ENCODE measurements at regions not wholly inside any gene's neighbourhood (a gene's known extent, or its start where the extent isn't known, plus 50 kb on each side); places are given as distances from the start of the nearest gene placed in this dataset.

DNA sequence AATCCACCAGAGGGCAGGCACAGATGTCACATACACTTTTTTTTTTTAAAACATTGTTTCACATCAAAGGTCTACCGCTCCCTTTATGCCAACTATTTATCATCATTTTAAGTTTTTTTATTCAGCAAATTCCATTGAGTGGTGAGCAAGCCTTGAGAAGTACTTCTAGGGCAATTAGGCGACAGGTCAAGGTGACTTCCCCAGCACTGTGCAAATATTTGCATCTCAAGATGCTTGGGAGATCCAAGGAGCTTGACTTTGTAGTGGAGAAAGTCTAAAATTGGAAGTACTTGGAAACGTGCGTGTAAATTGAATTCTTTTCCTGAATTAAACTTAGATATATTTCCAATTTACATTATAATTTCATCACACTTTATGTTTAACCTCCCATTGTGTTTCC is 211.1 kb downstream of the ICE1 start:
- H2AFZ ChIP-seq (ENCODE audit: low read length) = no peak overlapping the region
- no peak overlapping the region for H3K27ac ChIP-seq (ENCODE audit: low read depth, low read length, poor library complexity, severe bottlenecking)
- H3K4me1 ChIP-seq (ENCODE audit: insufficient read depth, low read length, severe bottlenecking) = no peaks in the 10 kb centered on the region
- H3K36me3 ChIP-seq (ENCODE audit: insufficient read depth, low read length) = no peaks in the 10 kb centered on the region
- H3K27me3 ChIP-seq (ENCODE audit: insufficient read depth, low read length) = 0 out of 2 replicates have a peak, but pooled peaks cover 5% of the 10 kb centered on the region
- H3K79me2 ChIP-seq (ENCODE audit: insufficient read depth, low read length) = no peaks in the 10 kb centered on the region
- no peaks in the 10 kb centered on the region for H3F3A ChIP-seq (ENCODE audit: insufficient read depth, low read length)
- H3K9me3 ChIP-seq (ENCODE audit: low read length) = no peaks in the 10 kb centered on the region
- no peaks in the 10 kb centered on the region for H3K9me2 ChIP-seq (ENCODE audit: low read depth, low read length)
- no peak overlapping the region for H3K4me3 ChIP-seq (ENCODE audit: low read depth, low read length, poor library complexity, severe bottlenecking)
- no peak overlapping the region for H3K4me2 ChIP-seq (ENCODE audit: low read length)
- H4K20me1 ChIP-seq (ENCODE audit: insufficient read depth, low read length) = no peaks in the 10 kb centered on the region
- TF ChIP-seq, protein P1, sequence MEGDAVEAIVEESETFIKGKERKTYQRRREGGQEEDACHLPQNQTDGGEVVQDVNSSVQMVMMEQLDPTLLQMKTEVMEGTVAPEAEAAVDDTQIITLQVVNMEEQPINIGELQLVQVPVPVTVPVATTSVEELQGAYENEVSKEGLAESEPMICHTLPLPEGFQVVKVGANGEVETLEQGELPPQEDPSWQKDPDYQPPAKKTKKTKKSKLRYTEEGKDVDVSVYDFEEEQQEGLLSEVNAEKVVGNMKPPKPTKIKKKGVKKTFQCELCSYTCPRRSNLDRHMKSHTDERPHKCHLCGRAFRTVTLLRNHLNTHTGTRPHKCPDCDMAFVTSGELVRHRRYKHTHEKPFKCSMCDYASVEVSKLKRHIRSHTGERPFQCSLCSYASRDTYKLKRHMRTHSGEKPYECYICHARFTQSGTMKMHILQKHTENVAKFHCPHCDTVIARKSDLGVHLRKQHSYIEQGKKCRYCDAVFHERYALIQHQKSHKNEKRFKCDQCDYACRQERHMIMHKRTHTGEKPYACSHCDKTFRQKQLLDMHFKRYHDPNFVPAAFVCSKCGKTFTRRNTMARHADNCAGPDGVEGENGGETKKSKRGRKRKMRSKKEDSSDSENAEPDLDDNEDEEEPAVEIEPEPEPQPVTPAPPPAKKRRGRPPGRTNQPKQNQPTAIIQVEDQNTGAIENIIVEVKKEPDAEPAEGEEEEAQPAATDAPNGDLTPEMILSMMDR (IDR thresholded peaks at IDR 0.05; ENCODE audit: low read length) = no peak
- no peak for TF ChIP-seq EZH2 (IDR thresholded peaks at IDR 0.05; ENCODE audit: borderline replicate concordance, low read length)
- no peak overlapping the region for H3K9ac ChIP-seq (ENCODE audit: low read length)

DNA sequence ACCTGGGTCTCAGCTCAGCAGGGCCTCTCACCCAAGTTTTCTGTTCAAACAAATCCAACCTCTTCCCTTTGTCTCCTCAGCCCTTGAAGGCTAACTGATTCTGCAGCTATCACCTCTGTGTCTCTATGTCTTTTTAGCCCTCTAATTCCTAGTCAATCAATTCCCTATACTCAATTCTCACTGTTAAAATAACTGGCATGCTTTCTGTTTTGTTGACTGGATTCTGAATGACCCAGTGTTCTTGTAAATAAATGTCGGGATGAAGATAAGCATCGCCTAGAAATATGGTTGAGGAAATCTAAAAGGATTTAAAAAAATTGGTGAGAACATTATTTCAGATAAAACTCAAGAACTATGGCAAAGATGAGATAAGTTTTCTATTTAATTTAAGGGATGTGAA is 210.2 kb downstream of the ICE1 start:
- H3K36me3 ChIP-seq (ENCODE audit: insufficient read depth, low read length) = no peaks in the 10 kb centered on the region
- H3K4me2 ChIP-seq (ENCODE audit: low read length) = no peak overlapping the region
- no peak for TF ChIP-seq EZH2 (IDR thresholded peaks at IDR 0.05; ENCODE audit: borderline replicate concordance, low read length)
- TF ChIP-seq, protein P1 (IDR thresholded peaks at IDR 0.05; ENCODE audit: low read length) = no peak
- no peaks in the 10 kb centered on the region for H3K9me2 ChIP-seq (ENCODE audit: low read depth, low read length)
- no peak overlapping the region for H3K9ac ChIP-seq (ENCODE audit: low read length)
- H2AFZ ChIP-seq (ENCODE audit: low read length) = no peak overlapping the region
- H3K79me2 ChIP-seq (ENCODE audit: insufficient read depth, low read length) = no peaks in the 10 kb centered on the region
- H3K27ac ChIP-seq (ENCODE audit: low read depth, low read length, poor library complexity, severe bottlenecking) = no peak overlapping the region
- no peak overlapping the region for H3K4me3 ChIP-seq (ENCODE audit: low read depth, low read length, poor library complexity, severe bottlenecking)
- H4K20me1 ChIP-seq (ENCODE audit: insufficient read depth, low read length) = no peaks in the 10 kb centered on the region
- H3K27me3 ChIP-seq (ENCODE audit: insufficient read depth, low read length) = 0 out of 2 replicates have a peak, but pooled peaks cover 5% of the 10 kb centered on the region
- H3K9me3 ChIP-seq (ENCODE audit: low read length) = no peaks in the 10 kb centered on the region
- H3F3A ChIP-seq (ENCODE audit: insufficient read depth, low read length) = no peaks in the 10 kb centered on the region
- H3K4me1 ChIP-seq (ENCODE audit: insufficient read depth, low read length, severe bottlenecking) = no peaks in the 10 kb centered on the region

DNA sequence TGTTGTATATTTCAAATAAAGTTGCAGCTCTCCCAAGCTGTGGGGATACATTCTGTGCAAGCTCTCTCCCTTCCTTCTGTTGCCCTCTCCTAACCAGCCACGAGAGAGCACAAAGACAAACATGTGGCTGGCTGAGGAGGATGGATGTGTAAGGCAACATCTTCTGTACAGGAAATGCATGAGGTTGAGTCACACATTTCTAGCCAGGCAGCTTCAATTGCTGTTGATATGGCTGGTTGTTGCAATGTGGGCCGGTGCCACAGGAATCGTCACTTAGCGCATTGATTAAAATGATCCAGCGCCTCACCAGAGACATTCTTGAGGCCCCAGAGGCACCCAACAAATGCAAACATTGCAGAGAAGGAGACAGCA is 207.1 kb downstream of the ICE1 start:
- H3K4me3 ChIP-seq (ENCODE audit: low read depth, low read length, poor library complexity, severe bottlenecking) = no peak overlapping the region
- no peak overlapping the region for H2AFZ ChIP-seq (ENCODE audit: low read length)
- no peaks in the 10 kb centered on the region for H3K9me3 ChIP-seq (ENCODE audit: low read length)
- no peaks in the 10 kb centered on the region for H3K4me1 ChIP-seq (ENCODE audit: insufficient read depth, low read length, severe bottlenecking)
- TF ChIP-seq EZH2 (IDR thresholded peaks at IDR 0.05; ENCODE audit: borderline replicate concordance, low read length) = no peak
- TF ChIP-seq, protein P1 (IDR thresholded peaks at IDR 0.05; ENCODE audit: low read length) = no peak
- H3K79me2 ChIP-seq (ENCODE audit: insufficient read depth, low read length) = no peaks in the 10 kb centered on the region
- no peaks in the 10 kb centered on the region for H4K20me1 ChIP-seq (ENCODE audit: insufficient read depth, low read length)
- no peaks in the 10 kb centered on the region for H3K36me3 ChIP-seq (ENCODE audit: insufficient read depth, low read length)
- no peak overlapping the region for H3K27ac ChIP-seq (ENCODE audit: low read depth, low read length, poor library complexity, severe bottlenecking)
- H3F3A ChIP-seq (ENCODE audit: insufficient read depth, low read length) = no peaks in the 10 kb centered on the region
- no peak overlapping the region for H3K9ac ChIP-seq (ENCODE audit: low read length)
- H3K9me2 ChIP-seq (ENCODE audit: low read depth, low read length) = no peaks in the 10 kb centered on the region
- H3K27me3 ChIP-seq (ENCODE audit: insufficient read depth, low read length) = 0 out of 2 replicates have a peak, but pooled peaks cover 5% of the 10 kb centered on the region
- H3K4me2 ChIP-seq (ENCODE audit: low read length) = no peak overlapping the region
